ENCODE measurements at regions not wholly inside any gene's neighbourhood (a gene's known extent, or its start where the extent isn't known, plus 50 kb on each side); places are given as distances from the start of the nearest gene placed in this dataset.
A peak's percentile ranks its signal among the peaks of the same experiment; 100 is the strongest.

DNA sequence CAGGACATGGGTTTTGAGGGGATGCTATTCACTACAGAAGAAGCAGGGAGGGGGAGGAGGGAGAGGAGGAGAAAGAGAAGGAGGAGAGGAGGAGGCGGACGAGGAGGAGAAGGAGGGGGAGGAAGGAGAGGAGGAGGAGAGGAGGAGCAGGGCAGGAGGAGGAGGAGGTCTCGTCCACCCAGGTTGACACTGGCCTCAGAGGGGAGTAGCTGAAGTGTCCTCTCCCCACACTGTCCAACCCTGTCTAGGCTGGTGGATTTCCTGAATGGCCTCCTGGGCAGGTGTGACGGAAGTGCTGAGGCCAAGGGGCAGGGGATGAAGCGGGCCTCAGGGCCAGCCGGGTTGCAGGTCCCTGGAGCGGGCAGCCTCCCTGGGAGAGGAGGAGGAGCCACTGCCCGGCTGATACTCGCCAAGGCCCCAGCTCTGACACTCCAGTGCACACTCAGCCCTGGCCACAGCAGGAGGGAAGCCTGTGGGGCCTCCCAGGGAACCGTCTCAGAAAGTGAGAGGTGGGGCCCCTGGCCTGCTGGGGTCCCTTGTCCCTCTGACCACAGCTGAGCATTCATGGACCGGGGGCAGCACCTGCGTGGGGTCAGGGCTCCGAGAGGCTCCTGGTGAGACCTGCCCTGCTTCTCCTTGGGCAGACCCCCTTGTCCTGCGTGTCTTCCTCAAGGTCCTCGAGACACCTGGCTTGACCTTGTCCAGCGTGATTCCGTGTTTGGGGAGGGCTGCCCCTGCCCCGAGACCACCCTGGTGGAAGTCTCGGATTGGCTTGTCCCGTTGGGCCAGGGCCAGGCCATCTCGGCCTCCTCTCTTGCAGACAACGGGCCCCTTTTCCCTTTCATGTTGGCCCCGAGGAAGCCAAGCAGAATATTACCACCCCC lies 200.6 kb upstream of the CIBAR2 start (continued):
- TF ChIP-seq POLR2A (IDR thresholded peaks at IDR 0.05; ENCODE audit: low read depth, low read length) = no peak

DNA sequence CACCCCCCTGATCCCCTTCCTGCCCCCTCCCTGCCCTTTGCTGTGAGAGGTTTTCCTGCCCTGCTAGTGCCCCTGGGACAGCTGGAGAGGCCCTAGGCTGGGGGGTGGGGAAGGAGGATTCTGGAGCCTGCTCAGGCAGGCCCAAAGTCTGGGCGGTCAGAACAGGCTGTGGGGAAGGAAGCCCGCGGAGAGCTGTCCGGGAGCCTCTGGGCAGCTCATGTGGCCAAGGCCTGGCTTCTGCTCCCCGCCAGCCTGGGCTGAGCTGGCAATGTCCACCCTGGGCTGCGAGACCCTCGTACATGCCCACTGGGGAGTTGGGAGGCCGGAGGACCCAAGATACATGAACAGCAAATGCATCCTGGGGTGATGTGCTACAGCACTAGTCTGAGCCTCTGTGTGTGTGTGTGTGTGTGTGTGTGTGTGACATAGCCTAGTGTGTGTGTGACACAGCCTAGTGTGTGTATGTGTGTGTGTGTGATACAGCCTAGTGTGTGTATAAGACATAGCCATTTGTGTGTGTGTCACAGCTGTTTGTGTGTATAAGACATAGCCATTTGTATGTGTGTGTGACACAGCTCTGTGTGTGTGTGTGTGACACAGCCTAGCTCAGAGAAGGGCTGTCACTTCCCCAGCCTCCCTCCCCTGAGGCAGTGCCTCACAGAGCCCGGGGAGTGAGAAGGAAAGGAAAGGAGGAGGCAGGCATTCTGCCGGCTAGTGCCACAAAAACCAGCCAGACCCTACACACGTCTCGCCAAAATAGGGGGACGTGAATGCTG lies 201.4 kb upstream of the CIBAR2 start:
- H3K23ac ChIP-seq (ENCODE audit: low read depth, low read length) = peak overlapping the region; percentile 2; the same call in 1 of the 2 replicates
- BruUV-seq (replicated peaks) = no TSS peak
- peak; percentile 44 for ATAC-seq (ENCODE audit: low read depth)
- H3K9me3 ChIP-seq (ENCODE audit: control insufficient read depth, insufficient read depth, low read length) = no peaks in the 10 kb centered on the region
- peaks cover 14% of the 10 kb centered on the region for H3K4me1 ChIP-seq (ENCODE audit: control insufficient read depth, insufficient read depth, low read length)
- H2BK120ac ChIP-seq (ENCODE audit: low read depth, low read length) = no peak overlapping the region
- CTCF ChIA-PET = interaction anchor here (0.8 kb wide), 1 partner anchor 61 kb away, joined by 3 read pairs; no protein-coding TSS in a partner anchor
- no peak overlapping the region for H3K4me3 ChIP-seq (ENCODE audit: insufficient read depth, low read depth, low read length)
- no peak overlapping the region for H3K4me2 ChIP-seq (ENCODE audit: low read depth, low read length)
- H2BK20ac ChIP-seq (ENCODE audit: low read depth, low read length) = no peak overlapping the region
- peak; percentile 21 for DNase-seq
- in situ Hi-C loops (cut with MboI; ENCODE audit: low sequenced_read_pairs) (no loop called here), dilution Hi-C loops (cut with HindIII; ENCODE audit: low sequenced_read_pairs, unreplicated experiment) (no loop called here), intact Hi-C loops (cut with micrococcal nuclease) (no loop called here)
- peaks cover 30 to 60% of the 10 kb centered on the region in 2 experiments for H3K79me1 ChIP-seq (ENCODE audit: low read depth in 1 of 2, low read length in 2 of 2)
- H2BK15ac ChIP-seq (ENCODE audit: low read depth, low read length) = no peak overlapping the region
- H2AK9ac ChIP-seq (replicated peaks; ENCODE audit: low read depth, low read length, poor library complexity) = peak overlapping the region; percentile 35
- H3K14ac ChIP-seq (replicated peaks; ENCODE audit: low read depth, low read length) = 0 out of 2 replicates have a peak overlapping the region, but pooled peaks have one; percentile 25
- no peaks in the 10 kb centered on the region for H3K36me3 ChIP-seq (ENCODE audit: control insufficient read depth, insufficient read depth, low read length)
- POLR2A ChIA-PET (ENCODE audit: unreplicated experiment) = no interaction called here
- H4K8ac ChIP-seq (ENCODE audit: low read depth in 2 of 2, low read length in 2 of 2) = peak overlapping the region in 1 of 2 experiments; percentile 24; a peak in 1 of 4 replicates
- H4K20me1 ChIP-seq (ENCODE audit: insufficient read depth, low read length) = peaks cover 92% of the 10 kb centered on the region
- H2BK5ac ChIP-seq (ENCODE audit: low read depth, low read length, poor library complexity, severe bottlenecking) = no peak overlapping the region
- H4K5ac ChIP-seq (ENCODE audit: low read depth, low read length) = no peak overlapping the region
- H3K27ac ChIP-seq (ENCODE audit: insufficient read depth, low read length) = no peak overlapping the region
- no peak overlapping the region for H3K9ac ChIP-seq (ENCODE audit: low read depth, low read length)
- H2AFZ ChIP-seq (replicated peaks; ENCODE audit: low read length, poor library complexity) = peak overlapping the region; percentile 24
- no peak overlapping the region for H3K18ac ChIP-seq (ENCODE audit: low read depth, low read length)
- H3K4ac ChIP-seq (ENCODE audit: low read depth, low read length) = 0 out of 2 replicates have a peak overlapping the region, but pooled peaks have one; percentile 15
- 61% methylated on average over 8 of the region's 13 CpGs; no CpG with 5 or more reads in 1 of the 2 experiments for WGBS, 2 experiments (ENCODE audit: extremely low coverage in 2 of 2, insufficient read length in 1 of 2)
- TF ChIP-seq MXI1 (IDR thresholded peaks at IDR 0.05; ENCODE audit: borderline replicate concordance, low read depth, low read length) = no peak
- no peak for TF ChIP-seq NFE2L2 (IDR thresholded peaks at IDR 0.05; ENCODE audit: low read depth, low read length)
- TF ChIP-seq MAFK (IDR thresholded peaks at IDR 0.05; ENCODE audit: low read depth, low read length) = no peak
- no peak for TF ChIP-seq MAZ (IDR thresholded peaks at IDR 0.05; ENCODE audit: borderline replicate concordance, low read depth, low read length)
- no peak for TF ChIP-seq RCOR1 (IDR thresholded peaks at IDR 0.05; ENCODE audit: insufficient replicate concordance, low read length)
- TF ChIP-seq BHLHE40 (IDR thresholded peaks at IDR 0.05; ENCODE audit: low read depth, low read length) = no peak
- TF ChIP-seq CHD1 (IDR thresholded peaks at IDR 0.05; ENCODE audit: low read depth, low read length) = no peak
- TF ChIP-seq, protein P1, sequence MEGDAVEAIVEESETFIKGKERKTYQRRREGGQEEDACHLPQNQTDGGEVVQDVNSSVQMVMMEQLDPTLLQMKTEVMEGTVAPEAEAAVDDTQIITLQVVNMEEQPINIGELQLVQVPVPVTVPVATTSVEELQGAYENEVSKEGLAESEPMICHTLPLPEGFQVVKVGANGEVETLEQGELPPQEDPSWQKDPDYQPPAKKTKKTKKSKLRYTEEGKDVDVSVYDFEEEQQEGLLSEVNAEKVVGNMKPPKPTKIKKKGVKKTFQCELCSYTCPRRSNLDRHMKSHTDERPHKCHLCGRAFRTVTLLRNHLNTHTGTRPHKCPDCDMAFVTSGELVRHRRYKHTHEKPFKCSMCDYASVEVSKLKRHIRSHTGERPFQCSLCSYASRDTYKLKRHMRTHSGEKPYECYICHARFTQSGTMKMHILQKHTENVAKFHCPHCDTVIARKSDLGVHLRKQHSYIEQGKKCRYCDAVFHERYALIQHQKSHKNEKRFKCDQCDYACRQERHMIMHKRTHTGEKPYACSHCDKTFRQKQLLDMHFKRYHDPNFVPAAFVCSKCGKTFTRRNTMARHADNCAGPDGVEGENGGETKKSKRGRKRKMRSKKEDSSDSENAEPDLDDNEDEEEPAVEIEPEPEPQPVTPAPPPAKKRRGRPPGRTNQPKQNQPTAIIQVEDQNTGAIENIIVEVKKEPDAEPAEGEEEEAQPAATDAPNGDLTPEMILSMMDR (conservative IDR thresholded peaks at IDR 0.05; ENCODE audit: low read depth, low read length) = no peak
- TF ChIP-seq RAD21 (IDR thresholded peaks at IDR 0.05; ENCODE audit: low read length) = no peak
- TF ChIP-seq FOS (IDR thresholded peaks at IDR 0.05; ENCODE audit: low read depth, low read length) = no peak
- no peaks in the 10 kb centered on the region for H3K27me3 ChIP-seq (ENCODE audit: control insufficient read depth, insufficient read depth, low read length)
- no peak overlapping the region for H3K56ac ChIP-seq (ENCODE audit: extremely low read depth, insufficient read depth, low read length)
- peak overlapping the region; percentile 49 for H2AK5ac ChIP-seq (ENCODE audit: low read depth, low read length)
- no peak overlapping the region for H4K91ac ChIP-seq (ENCODE audit: insufficient read depth, low read depth, low read length)
- no peaks in the 10 kb centered on the region for H3K9me1 ChIP-seq (ENCODE audit: insufficient read depth, low read length)

Data from IMR-90 (cell line).